ENCODE measurements at regions not wholly inside any gene's neighbourhood (a gene's known extent, or its start where the extent isn't known, plus 50 kb on each side); places are given as distances from the start of the nearest gene placed in this dataset.
A peak's percentile ranks its signal among the peaks of the same experiment; 100 is the strongest.
"Not testable (repeated sequence)": the region's sequence is repeated elsewhere in the genome, so short reads cannot be mapped to it uniquely, and the experiment has no call there.

GRCh38 chr4:49117951-49118350 lies 131.9 kb downstream of the CWH43 start:
- DNase-seq = not testable (repeated sequence)

GRCh38 chr4:49118379-49119212 lies 132.5 kb downstream of the CWH43 start:
- not testable (repeated sequence) for DNase-seq

- not testable (repeated sequence) for DNase-seq
Measured at GRCh38 chr4:49119345-49119744, 133.3 kb downstream of the CWH43 start.

- DNase-seq = not testable (repeated sequence)
Measured at GRCh38 chr4:49120042-49120779, 134.1 kb downstream of the CWH43 start.

DNA sequence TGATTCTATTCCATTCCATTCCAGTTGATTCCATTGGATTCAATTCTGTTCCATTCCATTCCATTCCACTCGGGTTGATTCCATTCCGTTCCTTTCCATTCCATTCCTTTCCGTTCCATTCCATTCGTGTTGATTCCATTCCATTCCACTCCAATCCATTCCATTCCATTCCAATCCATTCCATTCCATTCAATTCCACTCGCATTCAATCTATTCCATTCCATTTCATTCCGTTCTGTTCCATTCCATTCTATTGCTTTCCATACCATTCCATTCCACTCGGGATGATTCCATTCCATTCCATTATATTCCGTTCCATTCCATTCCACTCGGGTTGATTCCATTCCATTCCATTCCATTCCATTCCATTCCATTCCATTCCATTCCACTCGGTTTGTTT lies 134.7 kb downstream of the CWH43 start:
- DNase-seq = not testable (repeated sequence)

DNA sequence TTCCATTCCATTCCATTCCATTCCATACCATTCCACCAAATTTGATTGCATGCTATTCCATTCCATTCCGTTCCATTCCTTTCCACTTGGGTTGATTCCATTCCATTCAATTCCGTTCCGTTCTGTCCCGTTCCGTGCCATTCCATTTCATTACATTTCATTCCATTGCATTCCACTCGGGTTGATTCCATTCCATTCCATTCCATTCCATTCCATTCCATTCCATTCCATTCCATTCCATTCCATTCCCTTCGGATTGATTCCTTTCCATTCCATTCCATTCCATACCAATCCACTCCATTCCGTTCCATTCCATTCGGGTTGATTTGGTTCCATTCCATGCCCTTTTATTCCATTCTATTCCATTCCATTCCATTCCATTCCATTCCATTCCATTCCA lies 140.4 kb downstream of the CWH43 start:
- not testable (repeated sequence) for DNase-seq

DNA sequence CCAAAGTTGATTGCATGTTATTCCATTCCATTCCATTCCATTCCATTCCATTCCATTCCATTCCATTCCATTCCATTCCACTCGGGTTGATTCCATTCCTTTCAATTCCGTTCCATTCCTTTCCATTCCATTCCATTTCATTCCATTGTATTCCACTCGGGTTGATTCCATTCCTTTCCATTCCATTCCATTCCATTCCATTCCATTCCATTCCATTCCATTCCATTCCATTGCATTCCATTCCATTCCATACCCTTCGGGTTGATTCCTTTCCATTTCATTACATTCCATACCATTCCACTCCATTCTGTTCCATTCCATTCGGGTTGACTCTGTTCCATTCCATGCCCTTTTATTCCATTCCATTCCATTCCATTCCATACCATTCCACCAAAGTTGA lies 140.8 kb downstream of the CWH43 start:
- not testable (repeated sequence) for DNase-seq

- not testable (repeated sequence) for DNase-seq
Measured at GRCh38 chr4:49129385-49129784, 143.3 kb downstream of the CWH43 start.

- DNase-seq = not testable (repeated sequence)
Measured at GRCh38 chr4:49129870-49130269, 143.8 kb downstream of the CWH43 start.

DNA sequence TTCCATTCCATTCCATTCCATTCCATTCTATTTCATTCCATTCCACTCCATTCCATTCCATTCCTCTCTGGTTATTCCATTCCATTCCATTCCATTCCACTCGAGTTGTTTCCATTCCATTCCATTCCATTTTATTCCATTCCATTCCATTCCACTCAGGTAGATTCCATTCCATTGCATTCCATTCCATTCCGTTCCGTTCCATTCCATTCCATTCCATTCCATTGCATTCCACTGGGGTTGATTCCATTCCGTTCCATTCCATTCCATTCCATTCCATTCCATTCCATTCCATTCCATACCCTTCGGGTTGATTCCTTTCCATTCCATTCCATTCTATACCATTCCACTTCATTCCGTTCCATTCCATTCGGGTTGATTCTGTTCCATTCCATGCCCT lies 144.6 kb downstream of the CWH43 start:
- not testable (repeated sequence) for DNase-seq

DNA sequence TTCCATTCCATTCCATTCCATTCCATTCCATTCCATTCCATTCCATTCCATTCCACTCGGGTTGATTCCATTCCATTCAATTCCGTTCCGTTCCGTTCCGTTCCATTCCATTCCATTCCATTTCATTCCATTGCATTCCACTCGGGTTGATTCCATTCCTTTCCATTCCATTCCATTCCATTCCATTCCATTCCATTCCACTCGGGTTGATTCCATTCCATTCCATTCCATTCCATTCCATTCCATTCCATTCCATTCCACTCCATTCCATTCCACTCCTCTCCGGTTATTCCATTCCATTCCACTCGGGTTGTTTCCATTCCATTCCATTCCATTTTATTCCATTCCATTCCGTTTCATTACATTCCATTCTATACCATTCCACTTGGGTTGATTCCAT lies 151.0 kb downstream of the CWH43 start:
- not testable (repeated sequence) for DNase-seq

DNA sequence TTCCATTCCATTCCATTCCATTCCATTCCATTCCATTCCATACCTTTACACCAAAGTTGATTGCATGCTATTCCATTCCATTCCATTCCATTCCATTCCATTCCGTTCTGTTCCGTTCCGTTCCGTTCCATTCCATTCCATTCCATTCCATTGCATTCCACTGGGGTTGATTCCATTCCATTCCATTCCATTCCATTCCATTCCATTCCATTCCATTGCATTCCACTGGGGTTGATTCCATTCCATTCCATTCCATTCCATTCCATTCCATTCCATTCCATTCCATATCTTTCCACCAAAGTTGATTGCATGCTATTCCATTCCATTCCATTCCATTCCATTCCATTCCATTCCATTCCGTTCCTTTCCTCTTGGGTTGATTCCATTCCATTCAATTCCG lies 151.9 kb downstream of the CWH43 start:
- not testable (repeated sequence) for DNase-seq

DNA sequence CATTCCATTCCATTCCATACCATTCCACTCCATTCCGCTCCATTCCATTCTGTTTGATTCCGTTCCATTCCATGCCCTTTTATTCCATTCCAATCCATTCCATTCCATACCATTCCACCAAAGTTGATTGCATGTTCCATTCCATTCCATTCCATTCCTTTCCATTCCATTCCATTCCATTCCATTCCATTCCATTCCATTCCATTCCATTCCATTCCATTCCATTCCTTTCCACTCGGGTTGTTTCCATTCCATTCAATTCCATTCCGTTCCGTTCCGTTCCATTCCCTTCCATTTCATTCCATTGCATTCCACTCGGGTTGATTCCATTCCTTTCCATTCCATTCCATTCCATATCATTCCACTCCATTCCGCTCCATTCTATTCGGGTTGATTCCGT lies 152.7 kb downstream of the CWH43 start:
- not testable (repeated sequence) for DNase-seq

DNA sequence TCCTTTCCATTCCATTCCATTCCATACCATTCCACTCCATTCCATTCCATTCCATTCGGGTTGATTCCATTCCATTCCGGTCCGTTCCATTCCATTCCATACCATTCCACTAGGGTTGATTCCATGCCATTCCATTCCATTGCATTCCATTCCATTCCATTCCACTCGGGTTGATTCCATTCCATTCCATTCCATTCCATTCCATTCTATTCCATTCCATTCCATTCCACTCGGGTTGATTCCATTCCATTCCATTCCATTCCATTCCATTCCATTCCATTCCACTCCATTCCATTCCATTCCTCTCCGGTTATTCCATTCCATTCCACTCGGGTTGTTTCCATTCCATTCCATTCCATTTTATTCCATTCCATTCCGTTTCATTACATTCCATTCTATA lies 153.4 kb downstream of the CWH43 start:
- DNase-seq = not testable (repeated sequence)

- DNase-seq = peak; percentile 0
Measured at GRCh38 chr4:49140351-49140750, 154.3 kb downstream of the CWH43 start.

- not testable (repeated sequence) for DNase-seq
Measured at GRCh38 chr4:49141955-49142354, 155.9 kb downstream of the CWH43 start.

GRCh38 chr4:49147143-49147542 lies 161.1 kb downstream of the CWH43 start:
- not testable (repeated sequence) for DNase-seq

- not testable (repeated sequence) for DNase-seq
Measured at GRCh38 chr4:49147596-49147995, 161.5 kb downstream of the CWH43 start.

- DNase-seq = not testable (repeated sequence)
Measured at GRCh38 chr4:49149006-49149975, 163.2 kb downstream of the CWH43 start.

GRCh38 chr4:49150351-49151083 lies 164.4 kb downstream of the CWH43 start:
- not testable (repeated sequence) for DNase-seq

GRCh38 chr4:49153011-49153410 lies 166.9 kb downstream of the CWH43 start:
- DNase-seq = not testable (repeated sequence)

Data from activated CD4-positive, alpha-beta T cell treated with anti-CD3 and anti-CD28 coated beads, Interleukin-2, amount 50 U/mL, for 1 hour (primary cell).